Stimulated activated CD4-positive, alpha-beta T cell treated with anti-CD3 and anti-CD28 coated beads, Interleukin-15, amount 100 ng/mL, for 24 hours (primary cell): ENCODE measurements at regions not wholly inside any gene's neighbourhood (a gene's known extent, or its start where the extent isn't known, plus 50 kb on each side); places are given as distances from the start of the nearest gene placed in this dataset.

Experiments used
- DNase-seq: peaks from one replicate; pipeline ENCODE4 v3.0.0-alpha.2; 2020

DNA sequence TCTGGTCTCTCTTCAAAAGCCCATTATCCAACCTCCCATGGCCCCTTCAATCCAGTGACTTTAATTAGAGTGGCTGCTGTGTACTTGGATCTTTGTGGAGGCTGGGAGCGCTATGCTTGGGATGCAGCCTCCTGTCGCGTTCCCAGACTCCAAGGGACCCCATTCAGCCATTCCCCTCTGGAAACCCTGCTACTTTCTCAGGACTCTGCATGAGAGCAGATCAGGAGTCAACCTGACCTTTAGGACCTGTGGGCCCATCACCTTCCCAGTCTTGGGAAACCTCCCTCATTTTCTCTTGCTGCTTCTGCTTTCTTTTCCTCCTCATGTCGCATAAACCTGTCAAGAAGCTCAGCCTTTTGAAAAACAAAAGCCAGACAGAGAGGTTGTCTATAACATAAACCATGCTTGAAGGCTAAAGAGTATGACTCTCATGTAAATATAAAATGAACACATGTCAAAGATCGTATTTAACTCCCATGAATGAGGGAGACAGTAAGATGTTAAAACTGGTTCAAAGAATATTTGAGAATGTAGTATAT is 143.1 kb upstream of the PELI1 start:
- DNase-seq, result no peak

DNA sequence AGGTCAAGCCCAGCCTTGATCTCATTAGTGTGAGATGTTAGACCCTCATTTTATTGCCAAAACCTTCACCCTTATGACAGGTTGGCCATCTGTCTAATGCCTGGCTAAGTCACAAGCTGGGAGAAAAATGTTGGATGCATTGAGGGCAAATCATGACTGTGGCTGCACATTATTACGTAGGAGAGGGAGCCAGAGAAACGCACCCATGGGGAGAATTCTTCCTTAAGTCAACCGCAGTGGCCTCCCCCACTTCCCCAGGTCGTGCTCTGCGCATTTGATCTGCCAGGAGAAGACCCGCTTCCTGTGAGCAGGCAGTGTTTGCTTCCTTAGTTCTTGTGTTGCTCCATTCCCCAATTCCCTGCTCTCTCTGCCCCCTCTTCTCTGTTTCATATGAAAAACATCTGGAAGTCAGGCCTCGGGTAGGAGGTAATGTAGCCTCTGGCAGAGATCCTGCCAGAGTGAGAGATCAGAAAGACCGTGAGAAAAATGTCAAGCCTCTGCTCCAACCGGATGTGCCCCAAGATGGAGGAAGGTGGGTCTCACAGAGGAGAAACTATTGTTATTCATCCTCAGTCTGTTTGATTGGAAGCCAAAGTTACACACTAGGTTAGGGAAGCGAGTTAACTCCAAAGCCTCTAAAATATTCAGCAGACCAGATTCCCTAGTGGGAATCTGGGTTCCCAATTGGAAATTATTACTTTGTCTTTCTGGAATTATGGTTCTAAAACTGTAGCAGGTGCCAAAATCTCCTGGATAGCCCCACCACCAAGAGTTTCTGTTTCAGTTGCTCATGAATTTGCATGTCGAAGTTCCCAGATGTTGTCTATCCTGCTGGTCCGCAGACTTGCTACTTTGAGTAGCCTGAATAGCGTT is 144.3 kb upstream of the PELI1 start:
- no peak for DNase-seq

DNA sequence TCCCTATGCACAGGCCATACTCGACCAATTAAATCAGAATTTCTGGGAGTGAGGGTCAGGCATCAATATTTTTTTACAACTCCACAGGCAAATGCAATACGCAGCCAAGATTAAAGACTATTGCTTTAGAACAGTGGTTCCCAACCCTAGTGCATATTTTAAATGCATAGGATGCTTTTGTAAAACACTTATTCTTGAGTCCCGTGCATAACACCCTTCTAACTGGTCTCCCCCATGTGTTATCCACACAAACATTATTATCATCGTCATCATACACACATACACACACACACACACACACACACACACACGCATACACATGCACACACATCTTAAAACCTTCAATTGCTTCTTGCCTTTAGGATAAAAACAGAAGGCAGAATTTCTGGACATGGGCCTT is 145.0 kb upstream of the PELI1 start:
- no peak for DNase-seq

DNA sequence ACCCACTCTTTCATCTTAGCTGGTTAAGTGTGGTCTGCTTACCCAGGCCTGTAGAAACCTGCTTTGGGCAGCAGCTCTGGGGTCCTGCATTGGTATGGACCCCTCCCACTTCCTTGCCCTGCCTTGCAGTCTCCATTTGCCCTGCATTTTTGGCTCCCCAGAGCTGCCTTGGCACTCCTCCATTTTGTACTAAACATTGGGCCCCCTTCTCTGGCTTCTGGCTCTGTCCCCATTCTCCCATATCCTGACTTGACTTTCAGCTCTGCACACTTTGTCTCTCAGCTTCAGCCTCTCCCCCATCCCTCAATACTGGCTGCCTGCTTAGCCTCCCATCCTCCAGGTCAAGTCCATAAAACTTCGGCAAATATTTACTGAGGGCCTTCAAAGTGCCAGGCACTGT is 145.5 kb upstream of the PELI1 start:
- no peak for DNase-seq

DNA sequence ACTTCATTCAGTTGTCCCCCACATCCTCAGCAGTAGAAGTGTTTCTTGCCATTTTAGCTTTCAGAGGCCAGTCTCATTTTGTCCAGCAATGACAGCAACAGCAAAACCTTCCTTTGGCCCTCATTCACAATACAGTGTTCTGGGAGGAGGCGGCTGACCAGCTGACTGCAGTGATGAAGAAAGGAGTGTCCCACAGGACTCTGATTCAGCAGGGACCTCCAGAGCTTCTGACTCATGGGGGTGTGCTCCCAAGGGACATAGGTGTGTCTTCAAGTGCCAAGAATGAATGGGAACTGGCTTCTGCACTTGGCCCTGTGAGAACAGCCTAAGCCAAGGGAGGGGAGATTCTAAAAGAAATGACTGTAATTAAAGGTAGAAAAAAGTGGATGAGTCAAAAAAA is 147.0 kb upstream of the PELI1 start:
- DNase-seq, result no peak

DNA sequence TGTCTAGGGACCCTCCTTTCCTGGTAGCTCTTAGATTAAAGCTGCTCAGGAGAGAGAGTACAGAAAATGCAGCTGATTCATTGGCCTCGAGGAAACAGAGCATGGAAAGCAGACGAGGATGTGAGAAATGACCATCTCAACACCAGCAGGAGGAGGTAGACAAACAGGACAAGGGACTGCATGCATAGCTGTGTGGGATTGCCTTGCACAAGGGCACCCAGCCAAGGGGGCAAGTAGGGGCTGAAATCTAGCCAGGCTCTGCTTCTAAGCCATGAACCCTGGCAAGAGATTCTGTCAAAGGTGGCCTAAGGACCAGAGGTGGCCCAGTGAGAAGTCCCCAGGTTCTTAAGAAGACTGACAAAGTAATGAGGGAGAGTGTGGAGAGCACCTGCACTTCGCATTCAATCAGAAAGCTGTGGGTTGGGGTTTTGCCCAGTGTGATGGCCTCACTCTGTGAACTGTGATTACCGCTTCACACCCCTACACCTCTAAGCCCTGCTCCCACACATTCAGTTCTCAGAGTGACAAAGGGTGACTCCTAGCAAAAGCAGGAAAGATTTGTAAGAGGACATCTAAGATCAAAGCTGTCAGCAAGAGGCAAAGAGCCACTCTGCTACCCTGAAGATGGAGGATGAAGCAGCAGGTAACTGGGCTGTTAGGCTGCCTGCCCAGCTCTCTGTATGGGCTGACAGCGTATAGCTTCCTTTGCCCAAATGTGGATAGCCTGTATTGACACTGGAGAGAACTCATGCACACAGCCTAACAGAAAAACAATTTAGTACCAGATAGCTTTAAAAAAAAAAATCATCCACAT is 151.3 kb upstream of the PELI1 start:
- DNase-seq, result peak; percentile 63

DNA sequence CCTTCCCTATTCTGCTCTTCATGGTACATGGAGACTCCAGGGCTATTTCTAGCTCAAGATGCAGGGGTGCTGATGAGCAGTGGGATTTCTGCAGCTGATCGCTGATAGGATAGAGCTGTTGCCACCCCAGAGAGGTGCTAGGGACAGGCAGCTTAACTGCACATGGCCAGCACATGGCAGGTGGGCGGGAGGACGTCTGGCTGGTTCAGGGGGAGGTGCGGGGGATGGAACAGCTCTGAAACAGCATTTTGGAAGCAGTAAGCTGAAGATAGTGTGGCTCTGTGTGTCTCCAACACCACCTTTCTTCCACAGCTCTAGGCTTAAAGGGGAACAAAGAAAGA is 151.9 kb upstream of the PELI1 start:
- DNase-seq, result peak; percentile 44

DNA sequence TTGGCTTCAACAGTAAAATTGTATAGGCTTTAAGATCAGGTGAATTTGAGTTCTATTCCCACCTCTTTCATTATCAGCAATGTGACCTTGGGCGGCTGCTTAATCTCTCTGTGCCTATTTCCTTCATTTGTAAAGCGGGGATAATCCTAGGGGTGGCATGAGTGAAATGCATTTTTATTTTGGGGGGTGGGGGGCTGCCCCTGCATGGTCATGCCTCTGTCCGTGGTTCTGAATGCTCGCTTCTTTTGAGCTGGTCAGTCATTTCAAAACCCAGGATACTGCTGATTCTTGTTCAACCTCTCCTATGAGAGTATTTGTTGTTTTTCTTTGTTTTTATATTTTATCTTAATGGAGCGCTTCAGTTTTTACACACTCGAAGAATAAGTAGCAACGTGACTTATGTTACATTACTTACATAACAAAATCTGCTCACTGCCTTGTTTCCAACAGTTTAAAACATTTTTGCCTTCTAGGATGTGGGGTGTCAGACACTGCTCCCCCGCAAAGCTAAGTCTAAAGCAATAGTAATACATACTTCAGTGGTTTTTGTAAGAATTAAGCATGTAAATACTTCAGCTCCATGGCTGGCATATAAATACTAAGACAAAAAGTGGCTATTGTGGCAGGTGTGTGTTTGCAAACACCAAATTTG is 152.6 kb upstream of the PELI1 start:
- no peak for DNase-seq

DNA sequence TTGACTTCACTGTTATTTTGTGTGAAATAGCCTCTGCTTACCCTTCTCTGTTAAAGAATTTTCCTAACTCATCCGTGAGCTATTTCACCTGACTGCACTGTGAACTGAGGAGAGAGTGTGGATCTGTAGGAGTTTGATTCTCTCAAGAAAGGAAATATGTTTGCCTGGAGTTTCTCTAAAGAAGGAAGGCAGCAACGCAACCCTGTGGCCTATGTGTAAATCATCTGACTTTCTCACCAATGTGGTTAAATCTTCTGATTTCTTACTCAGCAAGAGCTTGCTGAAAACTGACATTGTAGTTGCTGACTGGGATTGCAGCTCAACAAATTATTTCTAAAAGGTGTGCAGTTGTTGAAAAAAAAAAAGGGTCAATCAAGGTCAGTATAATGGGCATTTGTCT is 153.9 kb upstream of the PELI1 start:
- DNase-seq, result no peak

DNA sequence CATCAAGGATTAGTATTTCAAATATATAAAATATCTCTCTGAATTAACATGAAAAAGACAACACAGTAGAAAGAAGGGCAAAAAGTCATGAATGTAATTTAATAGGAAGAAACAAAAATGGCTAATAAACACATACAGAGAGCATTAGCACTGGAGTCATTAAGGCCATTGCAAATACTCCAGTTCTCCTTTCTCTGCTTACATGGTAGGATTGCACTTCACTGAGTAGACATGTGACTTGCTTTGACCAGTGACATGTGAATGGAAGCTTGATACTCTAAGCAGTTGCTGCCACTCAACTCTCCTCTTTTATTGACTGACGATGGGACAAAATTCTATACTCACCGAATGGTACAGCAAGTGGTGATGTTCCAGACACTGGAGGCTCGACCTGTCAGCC is 153.9 kb upstream of the LGALSL start:
- DNase-seq, result no peak

DNA sequence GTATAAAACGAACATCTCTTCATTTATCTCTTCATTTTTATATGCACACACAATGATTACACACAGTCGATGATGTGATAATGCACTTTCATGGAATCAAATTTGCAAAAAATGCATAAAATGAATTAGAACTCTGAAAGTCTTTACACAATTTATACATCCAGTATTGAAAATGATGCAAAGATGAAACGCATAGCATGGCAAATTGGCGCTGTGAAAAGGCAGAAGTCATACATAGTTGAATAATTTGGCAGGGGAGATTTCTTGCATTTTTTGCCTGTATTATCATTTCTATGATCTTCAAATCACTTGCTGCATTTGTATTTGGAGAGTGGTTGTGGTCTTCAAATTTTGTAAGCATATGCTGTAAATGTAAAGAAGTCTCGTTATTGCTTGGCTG is 150.7 kb upstream of the LGALSL start:
- no peak for DNase-seq

DNA sequence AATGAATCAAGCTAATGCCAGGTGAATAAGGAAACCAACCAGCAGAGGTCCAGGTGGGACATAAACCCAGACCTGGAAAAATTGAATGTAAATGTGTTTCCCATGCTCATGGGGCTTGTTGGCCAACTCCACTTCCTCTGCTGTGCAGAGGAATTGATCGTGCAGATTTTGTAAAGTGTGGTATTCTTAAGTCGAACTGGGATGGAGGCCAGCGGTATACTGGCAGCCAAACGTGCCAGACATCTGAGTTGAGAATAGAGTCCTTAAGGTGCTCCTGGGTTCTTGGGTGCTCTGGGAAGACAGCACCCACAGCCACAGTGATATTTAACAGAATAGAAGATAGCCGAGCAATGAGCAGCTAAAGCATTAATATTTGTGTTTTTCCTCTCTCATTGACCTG is 146.5 kb upstream of the LGALSL start:
- DNase-seq, result no peak

DNA sequence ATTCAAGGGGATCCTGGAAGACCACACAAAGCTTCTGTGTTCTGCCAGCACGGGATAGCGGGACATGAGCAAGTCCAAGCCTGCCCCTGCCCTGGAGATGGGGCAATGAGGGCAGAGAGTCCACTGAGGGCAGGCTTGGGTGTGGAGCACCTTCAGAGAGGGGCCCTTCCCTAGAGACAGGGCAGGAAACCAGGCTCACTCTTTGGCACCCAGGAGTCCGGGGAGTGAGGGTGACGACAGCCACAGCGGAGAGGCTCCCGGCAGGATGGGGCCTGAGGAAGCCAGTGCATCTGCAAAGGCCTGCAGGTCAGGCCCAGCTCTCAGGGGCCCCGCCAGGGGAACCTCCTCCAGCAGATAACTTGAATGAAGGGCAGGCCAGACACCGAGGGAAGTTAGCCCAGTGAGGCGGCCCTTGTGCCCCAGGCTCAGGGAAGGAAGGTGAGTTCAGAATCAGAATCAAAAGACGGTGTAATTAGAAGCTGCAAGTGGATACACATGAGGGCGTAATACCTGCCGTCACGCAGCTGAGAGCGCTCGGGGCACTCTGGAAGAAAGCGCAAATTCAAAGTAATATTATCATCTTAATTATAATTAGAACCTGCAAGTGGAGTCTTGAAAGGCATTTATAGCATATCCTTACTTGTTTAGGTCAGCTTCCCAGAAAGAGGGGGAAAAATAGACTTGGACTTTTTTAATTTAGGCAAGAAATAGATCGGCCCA is 142.6 kb upstream of the LGALSL start:
- DNase-seq, result no peak

DNA sequence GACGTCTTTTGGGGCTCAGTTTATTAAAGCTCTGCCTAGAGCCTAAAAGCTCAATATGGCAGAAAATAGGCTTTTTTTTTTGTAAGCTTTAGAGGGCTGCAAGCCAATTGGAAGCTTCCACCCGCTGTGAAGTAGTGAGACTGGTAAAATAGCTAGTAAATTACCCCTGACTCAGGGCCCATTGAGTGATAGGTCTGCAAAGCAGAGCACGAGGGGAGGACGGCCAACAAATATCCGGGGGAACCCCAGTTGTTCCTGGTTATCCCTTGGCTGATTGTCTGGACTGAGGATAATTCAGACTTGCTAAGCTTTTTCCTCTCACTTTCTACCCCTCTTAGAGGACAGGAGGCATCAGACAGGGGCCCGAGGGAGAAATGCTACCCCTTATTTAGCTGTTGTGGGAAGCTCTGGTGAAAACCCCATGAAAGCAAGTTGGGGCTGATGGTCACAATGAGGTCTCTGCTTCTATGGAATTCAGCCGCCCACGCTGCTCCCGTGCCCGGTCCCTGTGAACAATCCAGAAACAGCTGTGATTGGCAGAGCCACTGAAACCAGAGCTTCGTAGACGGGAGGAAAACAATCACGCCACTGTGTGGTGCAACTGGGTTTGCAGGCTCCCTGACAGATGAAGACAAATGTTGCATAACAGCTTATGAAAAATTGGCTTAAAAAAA is 141.9 kb upstream of the LGALSL start:
- DNase-seq, result no peak

DNA sequence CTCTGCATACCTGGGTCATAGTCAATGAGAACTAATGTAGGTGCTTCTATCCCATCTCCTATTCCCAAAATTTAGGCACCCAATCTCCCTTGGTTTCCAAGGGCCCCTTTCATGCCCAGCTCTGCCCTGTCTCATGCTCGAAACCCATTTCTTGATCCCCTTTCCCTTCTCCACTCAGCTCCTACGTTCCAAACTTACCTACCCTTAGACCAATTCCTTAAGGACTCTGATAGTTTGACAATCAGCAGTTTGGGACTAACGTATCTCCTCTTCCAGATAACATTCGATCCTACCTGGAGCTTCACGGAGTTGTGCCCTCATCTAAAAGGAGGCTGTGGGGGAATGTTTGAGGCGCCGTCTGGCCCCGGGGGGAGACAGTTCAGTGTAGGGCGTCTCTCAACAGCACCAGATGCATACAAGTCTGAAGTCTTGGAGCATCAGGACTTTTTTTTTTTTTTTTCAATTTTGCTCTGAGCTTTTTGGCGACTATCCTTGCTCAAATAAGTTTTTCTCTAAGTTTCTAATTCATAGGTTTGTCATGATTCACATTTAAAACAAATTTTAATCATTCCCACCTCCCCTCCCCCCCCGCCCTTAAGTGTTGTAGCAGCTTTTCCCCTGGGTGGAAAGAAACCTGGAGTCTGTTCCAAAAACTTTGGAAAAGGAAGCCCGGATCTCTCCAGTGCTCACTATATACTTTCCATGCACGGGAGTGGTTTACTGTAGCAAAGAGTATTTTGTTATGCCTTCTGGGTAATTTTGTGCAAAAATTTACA is 141.2 kb upstream of the LGALSL start:
- DNase-seq, result no peak

DNA sequence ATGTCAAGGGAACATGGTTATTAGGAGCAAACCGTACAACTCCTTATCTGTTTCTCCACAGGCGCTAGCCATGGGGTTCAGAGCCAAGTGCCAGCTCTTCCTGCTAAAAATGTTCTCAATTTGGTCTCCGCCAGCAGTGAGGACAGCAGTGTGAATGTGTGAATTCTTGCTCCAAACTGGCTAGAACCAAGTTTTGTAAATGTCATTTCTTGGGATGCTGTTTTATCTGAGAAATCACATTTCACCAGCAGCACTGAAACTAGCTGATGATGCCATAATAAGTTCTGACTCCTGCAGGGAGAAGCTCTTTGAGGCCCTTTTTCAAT is 140.6 kb upstream of the LGALSL start:
- no peak for DNase-seq

DNA sequence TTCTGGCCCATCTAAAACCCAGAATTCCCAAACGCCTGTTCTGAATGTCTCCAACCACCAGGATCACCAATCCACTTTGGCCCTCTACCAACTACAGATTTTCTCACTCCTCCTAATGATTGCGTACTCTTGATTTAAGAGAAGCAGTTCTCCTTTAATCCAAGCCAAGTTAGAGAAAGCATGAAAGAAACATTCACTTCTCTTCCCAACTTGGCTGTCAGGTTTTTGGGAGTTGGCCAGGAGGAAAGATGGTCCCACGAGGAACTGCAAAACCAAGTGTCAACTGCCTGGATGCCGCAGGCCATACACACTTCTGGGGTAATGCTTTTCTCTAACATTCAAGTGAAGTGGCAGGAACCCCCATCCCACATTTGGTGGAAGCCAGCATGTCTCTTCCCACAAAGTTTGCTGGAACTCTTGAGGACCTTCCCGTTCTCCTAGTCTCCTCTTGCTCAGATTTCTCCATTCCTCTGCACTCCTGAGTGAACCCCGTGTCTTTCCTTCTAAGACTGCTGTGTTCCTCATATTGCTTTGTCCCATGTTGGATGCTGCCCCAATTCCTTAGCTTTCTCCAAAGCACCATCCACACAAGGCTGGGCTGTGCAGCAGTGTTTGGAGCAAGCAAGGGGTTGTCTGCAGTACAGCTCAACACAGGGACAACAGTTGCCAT is 138.5 kb upstream of the LGALSL start:
- DNase-seq, result no peak

DNA sequence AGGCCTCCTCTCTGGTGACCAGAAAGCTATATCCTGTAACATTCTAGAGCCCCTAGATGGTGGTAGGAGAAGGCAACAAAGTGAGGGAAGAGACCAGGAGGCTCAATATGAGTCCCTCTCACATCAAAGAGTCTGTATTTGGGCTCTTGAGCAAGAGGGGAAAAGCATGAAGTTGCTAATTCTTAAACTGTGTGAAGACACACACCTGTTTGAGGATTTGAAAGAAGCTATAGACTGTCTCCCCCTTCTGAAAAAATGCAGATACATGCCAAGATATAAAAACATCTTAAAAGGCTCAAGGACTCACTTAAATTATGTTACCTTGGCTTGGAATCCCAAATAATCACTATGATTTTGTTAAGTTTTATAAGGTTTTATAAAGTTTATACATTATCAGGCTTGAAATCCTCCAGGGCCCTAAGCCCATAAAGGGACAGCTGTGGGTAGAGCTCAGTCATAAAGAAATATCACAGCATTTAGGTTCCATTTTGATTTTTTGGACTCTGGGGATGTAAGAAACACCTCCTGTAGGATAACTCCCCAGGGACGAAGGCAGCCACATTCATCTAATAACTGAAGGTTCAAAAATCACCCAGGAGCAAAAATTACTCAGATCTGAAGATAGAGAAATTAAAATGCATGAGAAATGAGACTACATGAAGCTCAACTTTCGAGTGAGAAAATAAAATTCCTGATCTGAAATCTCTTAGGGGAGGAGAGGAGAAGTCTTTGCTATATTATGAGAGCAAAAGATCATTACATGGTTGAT is 136.1 kb upstream of the LGALSL start:
- DNase-seq, result no peak

DNA sequence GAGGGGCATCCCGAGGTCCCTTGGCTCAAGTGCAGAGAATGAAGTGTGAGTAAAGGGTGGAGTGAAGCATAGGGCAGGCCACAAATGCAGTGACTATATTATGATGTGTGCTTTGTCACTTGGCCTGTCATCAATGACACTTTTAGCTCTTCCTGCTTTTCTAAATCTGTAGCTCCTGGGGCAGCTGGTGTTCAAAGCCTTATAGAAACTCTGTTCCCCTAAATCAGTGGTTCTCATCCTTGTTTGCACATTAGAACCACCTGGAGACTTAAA is 135.6 kb upstream of the LGALSL start:
- DNase-seq, result no peak

DNA sequence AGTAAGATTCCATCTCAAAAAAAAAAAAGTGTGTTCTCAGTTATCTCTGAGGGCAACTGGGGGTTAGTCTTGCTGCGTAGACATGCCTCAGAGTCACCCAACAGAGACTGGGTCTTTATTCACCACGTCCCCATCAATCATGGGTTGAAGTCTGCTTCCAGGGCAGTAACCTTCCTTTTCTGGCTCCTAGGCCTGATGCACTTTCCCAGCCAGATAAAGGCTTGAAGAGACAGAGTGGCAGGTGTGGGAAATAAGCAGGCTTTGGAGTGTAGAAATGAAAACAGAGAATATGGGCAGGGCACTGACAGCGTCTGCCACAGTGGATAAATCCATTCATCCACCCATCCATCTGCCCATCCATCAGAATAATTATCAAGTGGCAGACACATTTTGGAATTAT is 134.1 kb upstream of the LGALSL start:
- DNase-seq, result no peak

DNA sequence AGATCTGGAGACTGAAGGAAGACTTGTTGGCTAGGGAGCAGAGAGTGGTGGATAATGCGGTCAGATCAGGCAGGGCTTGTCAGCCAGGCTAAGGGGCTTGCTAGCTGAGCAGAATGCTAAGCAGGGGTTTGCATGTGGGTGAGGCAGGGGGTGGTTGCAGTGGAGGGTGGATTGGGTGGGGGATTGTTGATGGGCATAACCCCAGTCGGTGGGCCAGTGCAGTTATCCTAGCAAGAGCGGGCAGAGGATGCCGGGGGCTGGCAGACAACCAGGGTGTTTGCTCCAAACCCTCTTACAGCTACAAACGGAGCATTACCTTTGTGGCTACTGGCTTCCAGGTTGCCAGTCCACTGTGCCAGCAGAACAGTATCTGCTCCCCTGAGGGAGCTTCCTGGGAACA is 131.5 kb upstream of the LGALSL start:
- DNase-seq, result no peak
